GM21825 (cell line): ENCODE measurements at regions not wholly inside any gene's neighbourhood (a gene's known extent, or its start where the extent isn't known, plus 50 kb on each side); places are given as distances from the start of the nearest gene placed in this dataset.

Experiments
- ATAC-seq: cut with Tn5 transposase; IDR thresholded peaks from one replicate; pipeline ENCODE4 v1.9.1; 2021; ENCODE audit warnings: mild to moderate bottlenecking, moderate library complexity; ENCODE audit not compliant: unreplicated experiment

DNA sequence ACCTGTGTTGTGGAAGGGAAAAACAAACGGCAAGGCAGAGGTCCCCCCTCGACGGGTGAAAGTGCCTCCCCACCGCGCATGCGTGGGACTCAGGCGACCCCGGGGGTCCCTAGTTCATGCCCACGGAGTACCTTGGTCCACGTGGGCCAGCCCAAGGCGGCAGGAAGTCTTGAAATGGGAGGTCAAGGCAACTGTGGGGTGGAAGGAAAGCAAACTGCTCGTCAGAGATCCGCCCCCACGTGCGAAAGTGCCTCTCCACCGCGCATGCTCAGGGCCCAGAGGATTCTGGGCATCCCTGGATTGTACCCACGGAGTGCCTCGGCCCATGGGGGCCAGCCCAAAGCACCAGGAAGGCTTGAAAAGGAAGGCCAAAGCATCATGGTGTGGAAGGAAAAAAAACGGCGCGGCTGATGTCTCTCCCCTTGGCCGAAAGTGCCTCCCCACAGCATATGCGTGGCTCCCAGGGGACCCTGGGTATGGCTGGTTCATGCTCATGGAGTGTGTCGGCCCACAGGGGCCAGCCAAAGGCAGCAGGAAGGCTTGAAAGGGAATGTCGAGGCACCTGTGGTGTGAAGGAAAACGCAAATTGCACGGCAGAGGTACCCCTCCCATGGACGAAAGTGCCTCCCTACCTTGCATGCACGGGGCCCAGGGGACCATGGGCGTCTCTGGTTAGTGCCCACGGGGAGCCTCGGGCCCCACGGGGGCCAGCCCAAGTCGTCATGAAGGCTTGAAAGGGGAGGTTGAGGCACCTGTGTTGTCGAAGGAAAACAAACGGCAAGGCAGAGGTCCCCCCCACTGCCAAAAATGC, 369.7 kb downstream of the ALG10 start:
- no peak for ATAC-seq

DNA sequence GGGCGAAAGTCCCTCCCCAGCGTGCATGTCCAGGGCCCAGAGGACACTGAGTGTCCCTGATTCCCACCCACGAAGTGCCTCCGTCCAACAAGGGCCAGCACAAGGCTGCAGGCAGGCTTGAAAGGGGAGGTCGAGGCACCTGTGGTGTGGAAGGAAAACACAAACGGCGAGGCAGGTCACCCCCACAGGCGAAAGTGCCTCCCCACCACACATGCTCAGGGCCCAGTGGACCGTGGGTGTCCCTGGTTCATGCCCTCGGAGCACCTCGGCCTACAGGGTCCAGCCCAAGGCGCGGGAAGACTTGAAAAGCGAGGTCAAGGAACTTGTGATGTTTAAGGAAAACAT, 370.4 kb downstream of the ALG10 start:
- no peak for ATAC-seq

DNA sequence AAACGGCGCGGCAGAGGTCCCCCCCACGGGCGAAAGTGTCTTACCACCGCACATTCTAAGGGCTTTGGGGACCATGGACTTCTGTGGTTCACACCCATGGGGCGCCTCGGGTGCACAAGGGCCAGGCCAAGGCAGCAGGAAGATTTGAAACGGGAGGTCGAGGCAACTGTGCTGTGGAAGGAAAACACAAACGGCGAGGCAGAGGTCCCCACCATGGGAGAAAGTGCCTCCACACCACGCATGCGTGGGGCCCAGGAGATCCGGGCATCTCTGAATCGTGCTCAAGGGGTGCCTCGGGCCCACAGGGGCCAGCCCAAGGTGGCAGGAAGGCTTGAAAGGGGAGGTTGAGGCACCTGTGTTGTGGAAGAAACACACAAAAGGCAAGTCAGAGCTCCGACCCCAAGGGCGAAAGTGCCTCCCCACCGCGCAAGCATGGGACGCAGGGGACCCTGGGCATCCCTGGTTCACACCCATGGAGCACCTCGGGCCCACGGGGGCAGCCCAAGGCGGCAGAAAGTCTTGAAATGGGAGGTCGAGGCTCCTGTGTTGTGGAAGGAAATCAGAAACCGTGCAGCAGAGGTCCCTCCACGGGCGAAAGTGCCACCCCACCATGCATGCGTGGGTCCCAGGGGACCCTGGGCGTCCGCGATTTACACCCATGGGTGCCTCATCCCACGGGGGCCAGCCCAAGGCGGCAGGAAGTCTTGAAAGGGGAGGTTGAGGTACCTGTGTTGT, 371.0 kb downstream of the ALG10 start:
- no peak for ATAC-seq

DNA sequence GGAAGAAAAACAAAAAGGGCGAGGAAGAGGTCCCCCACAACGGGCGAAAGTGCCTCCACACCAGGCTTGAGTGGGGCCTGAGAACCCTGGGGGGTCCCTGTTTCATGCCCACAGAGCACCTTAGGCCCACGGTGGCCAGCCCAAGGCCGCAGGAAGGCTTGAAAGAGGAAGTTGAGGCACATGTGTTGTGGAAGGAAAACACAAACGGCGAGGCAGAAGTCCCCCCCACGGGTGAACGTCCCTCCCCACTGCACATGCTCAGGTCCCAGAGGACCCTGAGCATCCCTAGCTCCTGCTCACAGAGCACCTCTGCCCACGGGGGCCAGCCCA, 371.5 kb downstream of the ALG10 start:
- ATAC-seq: no peak

DNA sequence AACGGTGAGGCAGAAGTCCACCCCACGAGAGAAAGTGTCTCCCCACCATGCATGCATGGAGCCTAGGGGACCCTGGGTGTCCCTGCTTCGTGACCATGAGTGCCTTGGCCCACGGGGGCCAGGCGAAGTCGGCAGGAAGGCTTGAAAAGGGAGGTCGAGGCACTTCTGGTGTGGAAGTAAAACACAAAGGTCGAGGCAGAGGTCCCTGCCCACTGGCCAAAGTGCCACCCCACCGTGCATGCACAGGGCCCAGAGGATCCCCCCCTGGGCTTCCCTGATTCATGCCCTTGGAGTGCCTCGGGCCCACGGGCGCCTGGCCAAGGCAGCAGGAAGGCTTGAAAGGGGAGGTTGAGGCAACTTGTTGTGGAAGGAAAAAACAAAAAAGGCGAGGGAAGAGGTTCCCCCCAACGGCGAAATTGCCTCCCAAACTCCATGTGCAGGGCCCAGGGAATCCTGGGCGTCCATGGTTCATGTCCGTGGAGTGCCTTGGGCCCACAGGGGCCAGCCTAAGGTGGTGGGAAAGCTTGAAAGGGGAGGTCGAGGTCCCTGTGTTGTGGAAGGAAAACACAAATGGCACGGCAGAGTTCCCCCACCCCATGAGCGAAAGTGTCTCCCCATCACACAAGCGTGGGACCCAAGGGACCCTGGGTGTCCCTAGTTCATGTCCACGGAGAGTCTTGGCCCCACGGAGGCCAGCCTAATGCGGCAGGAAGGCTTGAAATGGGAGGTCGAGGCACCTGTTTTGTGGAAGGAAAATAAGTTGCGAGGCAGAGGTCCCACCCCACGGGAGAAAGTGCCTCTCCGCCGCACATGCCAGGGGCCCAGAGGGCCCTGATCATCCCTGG, 372.1 kb downstream of the ALG10 start:
- no peak for ATAC-seq

DNA sequence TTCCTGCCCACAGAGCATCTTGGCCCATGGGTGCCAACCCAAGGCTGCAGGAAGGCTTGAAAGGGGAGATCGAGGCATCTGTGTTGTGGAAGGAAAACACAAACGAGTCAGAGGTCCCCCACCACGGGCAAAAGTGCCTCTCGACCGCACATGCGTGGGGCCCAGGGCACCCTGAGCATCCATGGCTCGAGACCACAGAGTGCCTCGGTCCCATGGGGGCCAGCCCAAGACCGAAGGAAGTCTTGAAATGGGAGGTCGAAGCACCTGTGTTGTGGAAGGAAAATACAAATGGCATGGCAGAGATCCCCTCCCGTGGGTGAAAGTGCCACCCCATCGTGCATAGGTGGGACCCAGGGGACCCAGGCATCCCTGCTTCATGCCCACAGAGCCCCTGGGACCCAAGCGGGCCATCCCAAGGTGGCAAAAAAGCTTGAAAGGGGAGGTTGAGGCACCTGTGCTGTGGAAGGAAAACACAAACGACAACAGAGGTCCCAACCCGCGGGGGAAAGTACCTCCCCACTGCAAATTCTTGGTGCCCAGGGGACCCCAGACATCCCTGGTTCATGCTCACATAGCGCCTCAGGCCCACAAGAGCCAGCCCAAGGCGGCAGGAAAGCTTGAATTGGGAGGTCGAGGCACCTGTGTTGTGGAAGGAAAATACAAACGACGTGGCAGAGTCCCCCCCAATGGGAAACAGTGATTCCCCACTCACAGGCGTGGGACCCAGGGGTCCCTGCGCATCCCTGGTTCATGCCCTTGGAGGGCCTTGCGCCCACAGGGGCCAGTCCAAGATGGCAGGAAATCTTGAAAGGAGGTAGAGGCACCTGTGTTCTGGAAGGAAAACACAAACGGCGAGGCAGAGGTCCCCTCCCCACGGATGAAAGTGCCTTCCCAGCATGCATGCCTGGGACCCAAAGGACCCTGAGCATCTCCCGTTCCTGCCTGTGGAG, 373.0 kb downstream of the ALG10 start:
- ATAC-seq: no peak

DNA sequence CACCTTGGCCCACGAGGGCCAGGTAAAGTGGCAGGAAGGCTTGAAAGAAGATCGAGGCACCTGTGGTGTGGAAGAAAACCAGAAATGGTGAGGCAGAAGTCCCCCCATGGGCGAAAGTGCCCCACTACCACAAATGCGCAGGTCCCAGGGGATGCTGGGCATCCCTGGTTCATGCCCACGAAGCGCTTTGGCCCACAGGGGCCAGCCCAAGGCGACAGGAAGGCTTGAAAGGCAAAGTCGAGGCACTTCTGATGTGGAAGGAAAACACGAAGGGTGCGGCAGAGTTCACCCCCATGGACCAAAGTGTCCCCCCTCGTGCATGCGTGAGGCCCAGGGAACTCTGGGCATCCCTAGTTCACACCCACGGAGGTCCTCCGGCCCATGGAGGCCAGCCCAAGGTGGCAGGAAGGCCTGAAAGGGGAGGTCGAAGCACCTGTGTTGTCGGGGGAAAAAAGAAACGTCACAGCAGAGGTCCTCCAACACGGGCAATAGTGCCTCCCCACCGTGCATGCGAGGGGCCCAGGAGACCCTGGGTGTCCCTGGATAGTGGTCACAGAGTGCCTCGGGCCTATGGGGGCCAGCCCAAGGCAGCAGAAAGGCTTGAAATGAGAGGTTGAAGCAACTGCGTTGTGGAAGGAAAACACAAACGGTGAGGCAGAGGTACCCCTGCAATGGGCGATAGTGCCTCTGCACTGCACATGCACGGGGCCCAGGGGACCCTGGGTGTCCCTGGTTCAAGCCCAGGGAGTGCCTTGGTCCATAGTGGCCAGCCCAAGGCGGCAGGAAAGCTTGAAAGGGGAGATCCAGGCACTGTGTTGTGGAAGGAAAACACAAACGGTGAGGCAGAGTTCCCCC, 373.9 kb downstream of the ALG10 start:
- ATAC-seq: no peak

DNA sequence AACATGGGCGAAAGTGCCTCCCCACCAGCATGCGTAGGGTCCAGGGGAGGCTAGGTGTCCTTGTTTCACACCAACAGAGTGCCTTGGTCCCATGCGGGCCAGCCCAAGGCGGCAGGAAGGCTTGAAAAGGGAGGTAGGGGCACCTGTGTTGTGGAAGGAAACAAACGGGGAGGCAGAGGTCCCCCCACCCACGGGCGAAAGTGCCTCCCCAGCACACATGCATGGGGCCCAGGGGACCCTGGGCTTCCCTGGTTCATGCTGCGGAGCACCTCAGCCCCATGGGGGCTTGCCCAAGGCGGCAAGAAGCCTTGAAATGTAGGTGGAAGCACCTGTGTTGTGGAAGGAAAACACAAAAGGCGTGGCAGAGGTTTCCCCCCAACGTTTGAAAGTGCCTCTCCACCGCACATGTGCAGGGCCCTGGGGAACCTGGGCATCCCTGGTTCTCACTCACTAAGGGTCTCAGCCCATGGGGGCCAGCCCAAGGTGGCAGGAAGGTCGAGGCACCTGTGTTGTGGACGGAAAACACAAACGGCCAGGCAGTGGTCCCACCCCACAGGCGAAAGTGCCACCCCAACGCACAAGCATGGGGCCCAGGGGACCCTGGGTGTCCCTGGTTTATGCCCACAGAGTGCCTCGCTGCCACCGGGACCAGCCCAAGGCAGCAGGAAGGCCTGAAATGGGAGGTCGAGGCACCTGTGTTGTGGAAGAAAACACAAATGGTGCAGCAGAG, 374.7 kb downstream of the ALG10 start:
- no peak for ATAC-seq

DNA sequence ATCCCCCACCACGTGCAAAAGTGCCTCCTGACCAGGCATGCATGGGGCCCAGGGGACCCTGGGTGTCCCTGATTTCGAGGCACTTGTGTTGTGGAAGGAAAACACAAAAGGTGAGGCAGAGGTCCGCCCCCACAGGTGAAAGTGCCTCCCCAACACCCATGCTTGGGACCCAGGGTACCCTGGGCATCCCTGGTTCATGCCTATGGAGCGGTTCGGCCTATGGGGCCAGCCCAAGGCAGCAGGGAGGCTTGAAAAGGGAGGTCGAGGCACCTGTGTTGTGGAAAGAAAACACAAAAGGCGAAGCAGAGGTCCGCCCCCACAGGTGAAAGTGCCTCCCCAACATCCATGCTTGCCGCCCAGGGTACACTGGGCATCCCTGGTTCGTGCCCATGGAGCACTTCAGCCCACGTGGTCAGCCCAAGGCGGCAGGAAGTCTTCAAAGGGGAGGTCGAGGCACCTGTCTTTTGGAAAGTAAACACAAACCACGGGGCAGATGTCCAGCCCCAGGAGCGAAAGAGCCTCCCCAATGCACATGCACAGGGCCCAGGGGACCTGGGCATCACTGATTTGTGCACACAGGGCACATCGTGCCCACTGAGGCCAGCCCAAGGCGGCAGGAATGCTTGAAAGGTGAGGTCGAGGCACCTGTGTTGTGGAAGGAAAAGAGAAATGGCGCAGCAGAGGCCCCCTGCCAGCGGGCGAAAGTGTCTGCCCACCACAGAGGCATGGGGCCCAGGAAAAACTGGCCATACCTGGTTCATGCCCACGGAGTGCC, 375.5 kb downstream of the ALG10 start:
- ATAC-seq: no peak

DNA sequence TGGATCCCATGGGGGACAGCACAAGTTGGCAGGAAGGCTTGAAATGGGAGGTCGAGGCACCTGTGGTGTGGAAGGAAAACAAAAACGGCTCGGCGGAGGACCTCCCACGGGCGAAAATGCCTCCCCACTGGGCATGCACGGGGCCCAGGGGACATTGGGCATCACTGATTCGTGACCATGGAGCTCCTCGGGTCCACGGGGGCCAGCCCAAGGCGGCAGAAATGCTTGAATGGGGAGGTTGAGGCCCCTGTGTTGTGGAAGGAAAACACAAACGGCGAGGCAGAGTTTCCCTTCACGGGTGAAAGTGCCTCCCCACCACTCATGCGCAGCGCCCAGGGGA, 376.0 kb downstream of the ALG10 start:
- no peak for ATAC-seq

DNA sequence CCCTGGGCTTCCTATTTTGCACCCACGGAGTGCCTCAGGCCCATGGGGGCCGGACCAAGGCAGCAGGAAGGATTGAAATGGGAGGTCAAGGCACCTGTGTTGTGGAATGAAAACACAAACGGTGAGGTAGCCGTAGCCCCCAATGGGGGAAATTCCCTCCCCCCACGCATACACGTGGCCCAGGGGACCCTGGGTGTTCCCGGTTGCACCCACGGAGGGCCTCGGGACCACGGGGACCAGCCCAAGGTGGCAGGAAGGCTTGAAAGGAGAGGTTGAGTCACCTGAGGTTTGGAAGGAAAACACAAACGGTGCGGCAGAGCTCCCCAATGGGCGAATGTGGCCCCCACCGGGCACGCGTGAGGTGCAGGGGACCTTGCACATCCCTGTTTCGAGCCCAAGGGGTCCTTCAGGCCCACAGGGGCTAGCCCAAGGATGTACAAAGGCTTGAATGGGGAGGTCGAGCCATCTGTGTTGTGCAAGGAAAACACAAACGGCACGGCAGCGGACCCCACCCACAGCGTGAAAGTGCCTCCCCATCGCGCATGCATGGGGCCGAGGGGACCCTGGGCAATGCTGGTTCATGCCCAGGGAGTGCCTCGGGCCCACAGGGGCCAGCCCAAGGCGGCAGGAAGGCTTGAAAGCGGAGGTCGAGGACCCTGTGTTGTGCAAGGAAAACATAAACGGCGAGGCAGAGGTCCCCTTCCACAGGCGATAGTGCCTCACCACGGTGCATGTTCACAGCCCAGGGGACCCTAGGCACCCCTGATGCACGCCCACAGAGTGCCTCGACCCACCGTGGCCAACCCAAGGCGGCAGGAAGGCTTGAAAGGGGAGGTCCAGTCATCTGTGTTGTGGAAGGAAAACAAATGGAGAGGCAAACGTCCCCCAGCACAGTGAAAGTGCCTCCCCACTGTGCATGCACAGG, 376.7 kb downstream of the ALG10 start:
- ATAC-seq: no peak

DNA sequence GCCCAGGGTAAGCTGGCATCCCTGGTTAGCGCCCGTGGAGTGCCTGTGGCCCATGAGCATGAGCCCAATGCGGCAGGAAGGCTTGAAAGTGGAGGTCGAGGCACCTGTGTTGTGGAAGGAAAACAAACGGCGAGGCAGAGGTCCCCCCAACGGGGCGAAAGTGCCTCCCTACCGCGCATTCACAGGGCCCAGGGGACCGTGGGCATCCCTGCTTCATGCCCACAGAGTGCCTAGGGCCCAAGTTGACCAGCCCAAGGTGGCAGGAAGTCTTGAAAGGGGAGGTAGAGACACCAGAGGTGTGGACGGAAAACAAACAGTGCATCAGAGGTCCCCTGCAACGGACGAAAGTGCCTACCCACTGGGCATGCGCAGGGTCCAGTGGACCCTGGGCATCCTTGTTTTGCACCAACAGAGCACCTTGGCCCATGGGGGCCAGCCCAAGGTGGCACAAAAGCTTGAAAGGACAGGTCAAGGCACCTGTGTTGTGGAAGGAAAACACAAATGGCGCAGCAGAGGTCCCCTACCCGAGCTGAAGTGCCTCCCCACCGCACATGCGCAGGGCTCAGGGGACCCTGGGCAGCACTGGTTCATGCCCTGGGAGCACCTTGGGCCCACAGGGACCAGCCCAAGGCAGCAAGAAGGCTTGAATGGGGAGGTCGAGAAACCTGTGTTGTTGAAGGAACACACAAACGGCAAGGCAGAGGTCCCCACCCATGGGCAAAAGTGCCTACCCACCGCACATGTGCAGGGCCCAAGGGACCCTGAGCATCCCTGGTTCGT, 377.5 kb downstream of the ALG10 start:
- no peak for ATAC-seq

DNA sequence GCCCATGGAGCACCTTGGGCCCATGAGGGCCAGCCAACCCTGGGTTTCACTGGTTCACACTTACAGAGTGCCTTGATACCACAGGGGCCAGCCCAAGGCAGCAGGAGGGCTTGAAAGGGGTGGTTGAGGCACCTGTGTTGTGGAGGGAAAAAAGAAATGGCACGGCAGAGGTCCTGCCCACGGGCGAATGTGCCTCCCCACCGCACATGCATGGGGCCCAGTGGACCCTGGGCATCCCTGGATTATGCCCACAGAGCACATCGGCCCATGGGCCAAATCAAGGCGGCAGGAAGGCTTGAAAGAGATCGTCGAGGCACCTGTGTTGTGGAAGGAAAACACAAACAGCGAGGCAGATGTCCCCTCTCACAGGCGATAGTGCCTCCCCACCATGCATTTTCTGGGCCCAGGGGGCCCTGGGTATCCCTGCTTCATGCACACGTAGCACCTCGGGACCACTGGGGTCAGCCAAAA, 378.1 kb downstream of the ALG10 start:
- ATAC-seq: no peak

DNA sequence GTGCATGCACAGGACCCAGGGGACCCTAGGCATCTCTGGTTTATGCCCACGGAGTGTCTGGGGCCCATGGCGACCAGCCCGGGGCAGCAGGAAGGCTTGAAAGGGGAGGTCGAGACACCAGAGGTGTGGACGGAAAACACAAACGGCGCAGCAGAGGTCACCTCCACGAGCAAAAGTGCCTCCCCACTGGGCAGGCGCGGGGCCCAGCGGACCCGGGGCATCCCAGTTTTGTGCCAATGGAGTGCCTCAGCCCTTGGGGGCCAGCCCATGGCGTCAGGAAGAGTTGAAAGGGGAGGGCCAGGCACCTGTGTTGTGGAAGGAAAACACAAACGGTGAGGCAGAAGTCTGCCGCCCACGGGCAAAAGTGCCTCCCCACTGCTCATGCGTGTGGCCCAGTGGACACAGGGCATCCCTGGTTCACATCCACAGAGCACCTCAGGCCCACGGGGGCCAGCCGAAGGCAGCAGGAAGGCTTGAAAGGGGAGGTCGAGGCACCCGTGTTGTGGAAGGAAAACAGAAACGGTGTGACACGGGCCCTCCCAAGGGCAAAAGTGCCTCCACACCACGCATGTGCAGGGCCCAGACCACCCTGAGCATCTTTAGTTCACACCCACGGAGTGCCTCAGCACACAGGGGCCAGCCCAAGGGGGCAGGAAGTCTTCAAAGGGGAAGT, 378.8 kb downstream of the ALG10 start:
- ATAC-seq: no peak

DNA sequence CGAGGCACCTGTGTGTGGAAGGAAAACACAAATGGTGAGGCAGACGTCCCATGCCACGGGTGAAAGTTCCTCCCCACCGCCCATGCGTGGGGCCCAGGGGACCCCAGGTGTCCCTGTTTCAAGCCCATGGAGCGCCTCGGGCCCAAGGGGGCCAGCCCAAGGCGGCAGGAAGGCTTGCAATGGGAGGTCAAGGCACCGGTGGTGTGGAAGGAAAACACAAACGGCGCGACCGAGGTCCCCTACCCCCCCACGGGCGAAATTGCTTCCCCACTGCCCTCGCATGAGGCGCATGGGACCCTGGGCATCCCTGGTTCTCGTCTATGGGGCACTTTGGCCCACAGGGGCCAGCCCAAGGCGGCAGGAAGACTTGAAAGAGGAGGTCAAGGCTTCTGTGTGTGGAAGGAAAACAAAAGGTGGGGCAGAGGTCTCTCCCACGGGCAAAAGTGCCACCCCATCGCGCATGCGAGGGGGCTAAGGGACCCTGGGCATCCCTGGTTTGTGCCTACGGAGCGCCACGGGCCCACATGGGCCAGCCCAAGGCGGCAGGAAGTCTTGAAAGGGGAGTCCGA, 379.4 kb downstream of the ALG10 start:
- no peak for ATAC-seq
